Pancreas (tissue), 10 donors: ENCODE measurements at regions not wholly inside any gene's neighbourhood (a gene's known extent, or its start where the extent isn't known, plus 50 kb on each side); places are given as distances from the start of the nearest gene placed in this dataset.

ENCODE experiments used
- ATAC-seq, 4 donors: fragments of 200-7000 bp; cut with Tn5 transposase; one replicate each; pipeline versions ENCODE4 v1.8.0 to v1.9.1; 2020; ENCODE audit warnings: mild to moderate bottlenecking in 4 of 4, moderate library complexity in 4 of 4
- DNase-seq, 6 donors: peaks; one replicate each; pipeline ENCODE4 v3.0.0-alpha.2; 2020
- FAIRE-seq: peaks from 2 replicates; lab custom pipeline; 2012; peaks lifted over from hg19 to GRCh38; lab: Jason Lieb, UNC
- H3K27ac ChIP-seq, 4 donors: fragments of 200-600 bp; sonication (generic); 1 replicate in 3 of 4; 2 replicates in 1 of 4; pipeline versions ENCODE4 v1.5.0 to v1.8.0; 2020
- H3K27me3 ChIP-seq, 4 donors: fragments of 200-600 bp; one replicate each; pipeline ENCODE4 v1.8.0; 2021
- H3K36me3 ChIP-seq, 3 donors: fragments of 200-600 bp; sonication (generic) in 1 of 3; one replicate each; pipeline versions ENCODE4 v1.5.0 to v1.8.0; 2020 to 2021
- H3K4me1 ChIP-seq, 3 donors: fragments of 200-600 bp; one replicate each; pipeline ENCODE4 v1.8.0; 2021
- H3K4me3 ChIP-seq, 4 donors: fragments of 200-600 bp; sonication (generic) in 2 of 4; one replicate each; pipeline versions ENCODE4 v1.5.0 to v1.8.0; 2020 to 2021
- H3K9me3 ChIP-seq, 4 donors: fragments of 200-600 bp; one replicate each; pipeline ENCODE4 v1.8.0; 2021
- WGBS, 2 donors: extraction: QIAGEN DNeasy Blood & Tissue Kit; methylation state at CpG; one replicate each; pipeline ENCODE4 v1.1.7; 2013; 5-methylcytosine and 5-hydroxymethylcytosine counted together
- intact Hi-C, 3 donors: fragments of 100-400 bp; cut with DNase I; formaldehyde crosslinking; loops; one replicate each; pipeline versions ENCODE4 v1.11.1 to v1.14.2; 2022
- TF ChIP-seq, protein P1 (sequence below), 4 donors: fragments of 200-600 bp; sonication (generic) in 3 of 4; IDR thresholded peaks; one replicate each; pipeline versions ENCODE4 v1.5.0 to v1.8.0; 2021; ENCODE audit warnings: antibody characterized with exemption in 4 of 4
- donor health status: healthy with polysubstance abuse.
- donor health status: DM: no; HTN: no; CAD: no; lungs with moderate emphysema.
- donor health status: DM: no; HTN: no; CAD: no.
- donor health status: control.
- donor health status: control.
- donor health status: Bipolar disorder and iron deficiency.
- donor health status: DM: yes; HTN: yes; CAD: no.
- donor health status: DM: no; HTN: no; CAD: no.
- donor health status: DM: no; HTN: no; CAD: no.
- donor health status: DM: yes; HTN: yes; CAD: no.

GRCh38 chr10:117790621-117791020 lies 248.1 kb downstream of the EMX2 start:
- intact Hi-C loops = no loop called here
- DNase-seq (no peak), ATAC-seq (no peak), FAIRE-seq (no peak)
- 40 to 48% methylated on average over 7 of the region's 7 CpGs for WGBS, 2 donors
- H3K27me3 ChIP-seq = no peaks in the 10 kb centered on the region
- no peak overlapping the region for H3K4me3 ChIP-seq
- TF ChIP-seq, protein P1, sequence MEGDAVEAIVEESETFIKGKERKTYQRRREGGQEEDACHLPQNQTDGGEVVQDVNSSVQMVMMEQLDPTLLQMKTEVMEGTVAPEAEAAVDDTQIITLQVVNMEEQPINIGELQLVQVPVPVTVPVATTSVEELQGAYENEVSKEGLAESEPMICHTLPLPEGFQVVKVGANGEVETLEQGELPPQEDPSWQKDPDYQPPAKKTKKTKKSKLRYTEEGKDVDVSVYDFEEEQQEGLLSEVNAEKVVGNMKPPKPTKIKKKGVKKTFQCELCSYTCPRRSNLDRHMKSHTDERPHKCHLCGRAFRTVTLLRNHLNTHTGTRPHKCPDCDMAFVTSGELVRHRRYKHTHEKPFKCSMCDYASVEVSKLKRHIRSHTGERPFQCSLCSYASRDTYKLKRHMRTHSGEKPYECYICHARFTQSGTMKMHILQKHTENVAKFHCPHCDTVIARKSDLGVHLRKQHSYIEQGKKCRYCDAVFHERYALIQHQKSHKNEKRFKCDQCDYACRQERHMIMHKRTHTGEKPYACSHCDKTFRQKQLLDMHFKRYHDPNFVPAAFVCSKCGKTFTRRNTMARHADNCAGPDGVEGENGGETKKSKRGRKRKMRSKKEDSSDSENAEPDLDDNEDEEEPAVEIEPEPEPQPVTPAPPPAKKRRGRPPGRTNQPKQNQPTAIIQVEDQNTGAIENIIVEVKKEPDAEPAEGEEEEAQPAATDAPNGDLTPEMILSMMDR (IDR thresholded peaks at IDR 0.05) = no peak
- no peak overlapping the region for H3K27ac ChIP-seq
- H3K9me3 ChIP-seq = no peaks in the 10 kb centered on the region
- no peaks in the 10 kb centered on the region for H3K4me1 ChIP-seq
- H3K36me3 ChIP-seq = no peaks in the 10 kb centered on the region

GRCh38 chr10:117792214-117792613 lies 249.7 kb downstream of the EMX2 start:
- intact Hi-C loops = no loop called here
- no peak for ATAC-seq
- TF ChIP-seq, protein P1 (IDR thresholded peaks at IDR 0.05) = no peak

DNA sequence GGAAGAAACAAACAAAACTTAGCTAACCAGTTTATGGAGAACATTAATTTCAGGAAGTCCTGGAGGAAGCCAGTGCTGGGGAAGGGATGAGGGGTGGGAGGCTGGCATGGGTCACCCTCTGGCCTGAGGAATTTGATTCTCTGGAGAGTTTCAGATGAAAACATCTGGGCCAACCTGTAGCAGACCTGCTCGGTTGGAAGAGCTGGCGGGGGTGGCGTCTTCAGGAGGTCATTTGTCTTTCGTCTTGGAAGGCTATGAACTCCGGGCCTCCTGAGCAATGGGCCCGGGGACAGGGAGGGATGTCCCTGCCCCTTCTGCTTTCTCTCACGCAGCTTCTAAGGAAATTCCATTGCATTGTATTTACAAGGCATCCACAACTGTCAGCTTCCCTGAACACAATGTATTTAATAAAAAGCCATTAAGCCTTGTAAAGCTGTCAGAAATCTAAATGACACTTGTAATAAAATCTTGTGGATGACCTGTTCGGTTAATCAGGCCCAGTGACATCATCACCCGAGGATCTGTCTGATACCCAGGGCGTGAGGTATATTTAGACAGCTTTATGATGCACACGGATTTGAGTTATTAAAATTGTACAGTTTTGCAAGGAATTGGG lies 250.5 kb downstream of the RAB11FIP2 start:
- TF ChIP-seq, protein P1 (IDR thresholded peaks at IDR 0.05) = no peak
- no peaks in the 10 kb centered on the region for H3K4me1 ChIP-seq
- no peak for DNase-seq
- H3K4me3 ChIP-seq = no peak overlapping the region
- H3K9me3 ChIP-seq = no peaks in the 10 kb centered on the region
- intact Hi-C loops = no loop called here
- no peak for ATAC-seq
- WGBS, 2 donors = 54 to 62% methylated on average over 11 of the region's 11 CpGs
- H3K27me3 ChIP-seq = no peaks in the 10 kb centered on the region
- H3K27ac ChIP-seq = no peak overlapping the region
- H3K36me3 ChIP-seq = no peaks in the 10 kb centered on the region
- no peak for FAIRE-seq

More at GRCh38 chr10:117792214-117792613, 249.7 kb downstream of the EMX2 start:
- H3K27me3 ChIP-seq = no peaks in the 10 kb centered on the region
- H3K36me3 ChIP-seq = no peaks in the 10 kb centered on the region
- DNase-seq (no peak), FAIRE-seq (no peak)
- no peaks in the 10 kb centered on the region for H3K4me1 ChIP-seq
- H3K4me3 ChIP-seq = no peak overlapping the region
- WGBS, 2 donors = 64 to 72% methylated on average over 3 of the region's 3 CpGs
- no peaks in the 10 kb centered on the region for H3K9me3 ChIP-seq
- no peak overlapping the region for H3K27ac ChIP-seq

- Histone ChIP-seq H3K27ac (no peak overlapping the region), H3K4me1 (no peaks in the 10 kb centered on the region), H3K4me3 (no peak overlapping the region), H3K9me3 (no peaks in the 10 kb centered on the region), H3K36me3 (no peaks in the 10 kb centered on the region), H3K27me3 (no peaks in the 10 kb centered on the region)
- DNase-seq = no peak
- TF ChIP-seq, protein P1 (IDR thresholded peaks at IDR 0.05) = no peak
- WGBS, 2 donors = 67 to 70% methylated on average over 10 of the region's 10 CpGs
- no peak for FAIRE-seq
- intact Hi-C loops = no loop called here
- ATAC-seq = no peak
These were observed 249.4 kb downstream of the RAB11FIP2 start for GRCh38 chr10:117797296-117797695.

DNA sequence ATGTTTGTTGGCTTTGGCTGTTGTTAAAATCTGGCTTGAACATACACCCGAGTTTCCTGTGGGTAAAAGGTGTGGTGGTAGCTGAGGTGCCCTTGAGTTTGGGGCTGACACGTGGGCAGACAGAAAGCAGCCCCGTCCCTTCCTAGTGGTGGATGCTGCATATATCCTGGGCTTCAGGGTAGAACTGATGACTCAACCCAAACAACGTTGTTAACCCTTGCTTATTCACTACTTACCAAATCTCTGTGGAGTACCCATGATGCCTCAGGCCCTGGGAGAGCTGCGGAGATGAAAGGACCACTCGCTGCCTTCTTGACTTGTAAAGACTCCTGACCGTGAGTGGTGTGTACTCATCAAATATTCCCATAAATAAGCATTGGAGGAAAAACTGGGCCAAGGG lies 245.1 kb downstream of the RAB11FIP2 start:
- ATAC-seq (no peak), FAIRE-seq (no peak), DNase-seq (no peak)
- no peaks in the 10 kb centered on the region for H3K27me3 ChIP-seq
- TF ChIP-seq, protein P1 (IDR thresholded peaks at IDR 0.05) = no peak
- intact Hi-C loops = no loop called here
- H3K9me3 ChIP-seq = no peaks in the 10 kb centered on the region
- no peaks in the 10 kb centered on the region for H3K4me1 ChIP-seq
- no peaks in the 10 kb centered on the region for H3K36me3 ChIP-seq
- no peak overlapping the region for H3K27ac ChIP-seq
- 57 to 68% methylated on average over 7 of the region's 7 CpGs for WGBS, 2 donors
- H3K4me3 ChIP-seq = no peak overlapping the region
